H1 (cell line): ENCODE measurements at regions not wholly inside any gene's neighbourhood (a gene's known extent, or its start where the extent isn't known, plus 50 kb on each side); places are given as distances from the start of the nearest gene placed in this dataset.

ENCODE experiments used
- PHF8 ChIP-seq: fragments of 200-600 bp; sonication (generic); conservative IDR thresholded peaks from 2 replicates; pipeline ENCODE4 v1.7.1; 2012; ENCODE audit warnings: low read depth, mild to moderate bottlenecking, inconsistent platforms, low read length, moderate library complexity
- SIX5 ChIP-seq: IDR thresholded peaks from 2 replicates; pipeline ENCODE4 v1.6.1; 2011; ENCODE audit warnings: mild to moderate bottlenecking, low read depth, low read length

- TF ChIP-seq SIX5 (no peak), PHF8 (no peak)
Observed at GRCh38 chr3:106837616-106838015, 539.6 kb upstream of the CCDC54 start (continued).
